ENCODE measurements at regions not wholly inside any gene's neighbourhood (a gene's known extent, or its start where the extent isn't known, plus 50 kb on each side); places are given as distances from the start of the nearest gene placed in this dataset.
"Not testable (repeated sequence)": the region's sequence is repeated elsewhere in the genome, so short reads cannot be mapped to it uniquely, and the experiment has no call there.

- DNase-seq, result no peak
These were observed 438.1 kb downstream of the PRDM2 start for GRCh38 chr1:14138135-14138506.

GRCh38 chr1:14138687-14139086 lies 438.7 kb downstream of the PRDM2 start:
- no peak for DNase-seq

DNA sequence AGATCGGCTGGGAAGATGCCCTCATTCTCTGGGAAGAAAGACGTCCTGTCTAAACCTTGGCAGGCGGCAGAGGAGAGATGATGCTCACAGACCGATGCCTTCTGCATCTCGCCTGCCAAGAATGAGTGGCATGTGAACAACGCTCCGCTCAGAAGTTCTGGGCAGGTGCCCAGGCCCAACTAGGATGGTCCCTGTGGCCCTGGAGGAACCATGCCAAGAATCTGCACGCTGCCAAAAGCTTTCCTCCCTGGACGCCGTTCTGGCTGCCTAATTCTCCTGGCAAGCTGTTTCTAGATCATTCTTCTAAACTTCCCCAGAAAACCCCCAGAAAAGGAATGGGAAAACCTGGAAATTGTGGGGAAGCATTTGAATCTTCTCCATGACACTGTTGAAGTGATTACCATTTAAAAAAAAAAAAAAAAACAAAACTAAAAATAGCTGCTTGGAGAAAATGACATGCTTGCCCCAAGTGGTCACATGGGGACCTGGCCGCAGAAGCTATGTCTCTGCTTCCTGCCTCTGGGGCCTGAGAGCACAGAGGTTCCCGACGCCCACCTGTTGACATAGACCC lies 440.9 kb downstream of the PRDM2 start:
- no peak for DNase-seq

- DNase-seq, result no peak
These were observed 441.7 kb downstream of the PRDM2 start for GRCh38 chr1:14141656-14142055.

GRCh38 chr1:14142397-14143100 lies 442.6 kb downstream of the PRDM2 start:
- DNase-seq, result no peak

DNA sequence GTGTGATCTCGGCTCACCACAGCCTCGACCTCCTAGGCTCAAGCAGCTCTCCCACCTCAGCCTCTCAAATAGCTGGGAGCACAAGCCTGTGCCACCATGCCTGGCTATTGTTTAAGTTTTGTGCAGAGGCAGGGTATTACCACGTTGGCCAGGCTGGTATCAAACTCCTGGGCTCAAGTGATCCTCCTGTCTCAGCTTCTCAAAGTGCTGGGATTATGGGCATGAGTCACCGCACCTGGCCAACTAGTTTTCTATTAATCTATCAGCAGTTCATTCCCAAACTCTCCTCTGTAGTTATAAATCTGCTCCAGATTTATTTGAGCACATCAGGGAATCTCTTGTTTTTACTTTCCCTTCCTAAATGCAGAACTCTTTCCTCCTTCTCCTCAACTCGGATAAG lies 443.8 kb downstream of the PRDM2 start:
- DNase-seq, result no peak

GRCh38 chr1:14148526-14148925 lies 448.5 kb downstream of the PRDM2 start:
- DNase-seq, result no peak

DNA sequence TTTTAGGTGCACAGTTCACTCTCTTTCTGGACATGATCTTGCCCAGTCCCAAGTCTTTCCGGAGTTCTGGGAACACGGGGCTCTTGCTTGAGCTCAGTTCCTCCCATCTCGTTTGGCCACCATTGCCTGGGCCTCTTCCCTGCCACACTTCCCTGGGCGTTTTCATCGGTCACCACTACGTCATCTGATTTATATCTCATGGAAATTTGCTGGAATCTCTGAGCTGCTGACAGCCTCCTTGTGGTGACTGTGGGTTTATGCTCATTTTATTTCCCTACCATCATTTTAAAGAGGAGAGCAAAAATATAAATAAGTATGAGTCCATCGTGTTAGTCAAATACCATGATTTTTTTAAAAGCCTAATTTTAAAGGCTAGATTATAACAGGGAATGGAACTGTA lies 449.1 kb upstream of the KAZN start:
- DNase-seq, result no peak

DNA sequence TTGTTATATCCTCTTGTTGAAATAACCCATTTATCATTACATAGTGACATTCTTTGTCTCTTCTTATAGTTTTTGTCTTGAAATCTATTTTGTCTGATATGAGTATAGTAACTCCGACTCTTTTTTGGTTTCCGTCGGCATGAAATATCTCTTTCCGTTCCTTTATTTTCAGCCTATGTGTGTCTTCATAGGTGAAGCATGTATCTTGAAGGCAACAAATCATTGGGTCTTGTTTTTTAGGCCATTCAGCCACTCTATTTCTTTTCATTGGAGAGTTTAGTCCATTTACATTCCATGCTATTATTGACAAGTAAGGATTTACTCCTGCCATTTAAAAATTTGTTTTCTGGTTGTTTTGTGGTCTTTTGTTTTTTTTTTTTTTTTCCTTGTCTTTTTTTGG lies 441.9 kb upstream of the KAZN start:
- no peak for DNase-seq

GRCh38 chr1:14160781-14161180 lies 437.7 kb upstream of the KAZN start:
- DNase-seq, result no peak

- DNase-seq, result no peak
These were observed 435.2 kb upstream of the KAZN start for GRCh38 chr1:14163246-14163645.

DNA sequence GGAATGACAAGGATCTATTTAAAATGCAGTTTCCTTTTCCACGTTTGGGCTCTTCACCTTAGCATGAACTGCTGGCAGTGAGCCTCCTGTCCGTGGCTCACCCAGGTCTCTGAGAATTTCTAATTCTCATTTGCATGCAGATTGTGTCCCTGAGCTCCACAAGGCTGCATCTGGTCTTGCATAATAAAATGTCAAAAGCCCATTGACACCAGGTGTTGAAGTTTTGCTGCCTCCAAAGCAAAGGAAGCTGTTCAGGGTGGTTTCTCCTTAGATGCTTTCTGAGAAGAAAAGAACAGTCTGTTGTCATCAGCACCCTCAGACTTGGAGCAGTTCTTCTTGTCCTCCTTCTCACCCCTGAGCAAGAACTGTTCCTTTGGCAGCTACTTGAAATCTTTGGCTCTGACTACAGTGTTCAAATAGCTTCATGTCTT lies 433.1 kb upstream of the KAZN start:
- DNase-seq, result no peak

- no peak for DNase-seq
These were observed 430.6 kb upstream of the KAZN start for GRCh38 chr1:14167884-14168283.

DNA sequence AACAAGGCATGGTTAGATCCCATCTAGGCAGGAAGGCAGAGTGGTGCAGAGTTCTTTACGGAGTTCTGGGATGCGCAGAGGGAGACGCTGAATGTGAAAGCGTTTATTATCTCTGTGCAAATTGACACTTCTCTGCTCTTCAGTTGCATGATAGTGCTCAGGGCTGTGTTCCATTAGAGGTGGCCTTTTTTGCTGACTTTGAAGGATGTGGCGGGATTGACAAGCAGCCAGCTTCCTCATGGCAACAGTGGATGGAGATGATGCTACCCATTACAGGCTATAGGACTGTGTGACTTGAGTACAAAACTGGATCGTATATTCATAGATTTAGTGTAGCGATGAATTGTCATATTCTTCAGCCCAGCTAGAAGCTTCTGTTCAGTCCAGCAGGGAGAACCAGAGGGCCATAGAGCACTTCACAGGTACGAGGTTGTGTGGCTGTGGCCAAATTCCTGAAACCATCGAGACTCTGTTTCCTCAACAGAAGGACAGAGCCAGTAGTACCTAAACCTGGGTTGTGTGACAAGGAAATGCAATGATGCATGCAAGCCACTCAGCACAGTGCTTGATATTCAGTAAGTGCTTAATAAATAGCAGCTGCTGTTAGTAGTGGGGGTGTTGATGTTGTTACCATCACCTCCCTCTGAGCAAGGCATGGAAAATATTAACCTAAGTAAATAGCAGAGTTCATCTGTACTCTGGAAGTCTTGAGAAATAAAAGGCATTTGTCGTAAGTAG lies 430.0 kb upstream of the KAZN start:
- DNase-seq, result no peak

DNA sequence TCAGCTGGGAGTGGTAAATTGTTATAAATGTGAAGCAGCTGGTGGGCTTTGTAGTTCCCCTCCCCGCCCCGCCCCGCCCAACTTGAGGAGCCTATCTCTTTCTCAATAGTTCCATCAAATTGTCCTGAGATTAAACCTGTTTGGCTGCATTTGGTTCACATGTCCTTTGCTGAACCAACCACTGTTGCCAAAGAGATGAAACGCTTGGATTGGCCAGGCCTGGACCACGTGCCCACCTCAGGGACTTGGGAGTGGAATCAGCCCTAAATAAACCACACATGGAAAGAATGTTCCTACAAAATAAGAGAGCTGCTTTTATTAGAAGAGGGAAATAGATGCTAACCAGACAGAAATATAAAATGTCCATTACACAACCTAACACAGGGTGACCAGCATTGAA lies 424.9 kb upstream of the KAZN start:
- DNase-seq, result no peak

DNA sequence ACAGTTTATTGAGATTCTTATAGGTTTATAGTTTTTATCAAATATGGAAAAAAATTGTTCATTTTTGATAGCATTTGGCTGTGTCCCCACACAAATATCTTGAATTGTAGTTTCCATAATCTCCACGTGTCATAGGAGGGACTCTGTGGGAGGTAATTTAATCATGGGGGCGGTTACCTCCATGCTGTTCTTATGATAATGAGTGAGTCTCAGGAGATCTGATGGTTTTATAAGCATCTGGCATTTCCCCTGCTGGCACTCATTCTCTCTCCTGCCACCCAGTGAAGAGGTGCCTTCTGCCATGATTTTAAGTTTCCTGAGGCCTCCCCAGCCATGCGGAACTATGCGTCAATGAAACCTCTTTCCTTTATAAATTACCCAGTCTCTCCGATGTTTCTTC lies 420.6 kb upstream of the KAZN start:
- DNase-seq, result not testable (repeated sequence)

GRCh38 chr1:14180738-14181137 lies 417.7 kb upstream of the KAZN start:
- DNase-seq, result no peak

GRCh38 chr1:14181191-14181795 lies 417.2 kb upstream of the KAZN start:
- no peak for DNase-seq

GRCh38 chr1:14182856-14183255 lies 415.6 kb upstream of the KAZN start:
- no peak for DNase-seq

DNA sequence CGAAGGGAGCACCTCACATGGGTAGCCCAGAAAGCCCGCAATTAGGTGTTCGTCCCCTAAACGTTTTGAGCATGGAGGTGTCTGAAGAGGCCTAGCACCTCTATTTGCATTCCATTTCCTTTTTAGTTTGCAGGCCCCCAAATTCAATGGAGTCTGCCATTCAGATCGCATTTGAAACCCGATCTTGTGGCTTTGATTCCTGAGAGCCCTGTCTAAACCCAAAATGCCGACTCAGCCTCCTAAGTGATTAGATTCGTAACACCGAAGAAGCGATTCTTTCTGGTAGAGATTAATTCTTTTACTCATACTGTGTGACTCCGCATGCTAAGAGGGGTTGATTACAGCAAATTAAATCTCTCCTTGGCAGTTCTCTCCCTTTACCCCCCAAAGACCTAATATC lies 415.2 kb upstream of the KAZN start:
- no peak for DNase-seq

DNA sequence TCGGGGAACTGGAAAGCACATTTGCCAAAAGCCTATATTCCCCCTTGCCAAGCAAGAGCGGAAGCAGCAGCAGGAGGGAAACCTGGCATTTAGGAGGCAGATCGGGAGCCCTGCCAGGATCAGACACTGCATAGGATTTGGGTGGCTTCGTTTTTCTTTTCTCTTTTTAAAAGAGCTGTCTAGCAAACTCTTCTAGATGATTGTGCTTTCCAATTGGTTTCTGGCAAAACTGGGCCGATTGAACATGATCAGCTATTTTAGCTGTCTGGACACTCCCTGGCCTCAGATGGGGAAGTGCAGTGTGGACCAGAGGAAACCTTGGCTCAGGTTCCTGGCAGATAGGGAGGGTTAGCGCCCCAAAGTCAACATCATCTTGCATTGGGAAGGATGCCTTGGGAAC lies 414.0 kb upstream of the KAZN start:
- DNase-seq, result no peak

GRCh38 chr1:14189381-14189780 lies 409.1 kb upstream of the KAZN start:
- no peak for DNase-seq

DNA sequence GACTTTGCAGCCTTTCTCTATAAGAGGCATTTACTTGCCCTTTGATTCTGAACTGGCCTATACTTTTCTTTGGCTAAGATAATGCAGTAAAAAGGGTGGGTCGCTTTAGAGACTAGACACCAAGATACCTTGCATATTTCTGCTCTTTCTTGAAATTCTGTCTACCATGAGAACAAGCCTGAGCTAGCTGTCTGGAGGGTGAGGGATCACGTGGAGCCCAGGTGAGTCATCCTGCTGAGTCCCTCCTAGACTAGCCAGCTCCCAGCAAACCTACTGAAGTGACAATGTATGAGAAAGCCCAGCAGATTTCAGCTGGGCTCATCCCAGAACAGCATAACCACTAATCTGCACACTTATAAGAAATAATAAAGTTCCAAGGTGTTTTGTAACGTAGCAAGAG lies 408.0 kb upstream of the KAZN start:
- DNase-seq, result no peak

GRCh38 chr1:14194511-14194910 lies 404.0 kb upstream of the KAZN start:
- no peak for DNase-seq
